ENCODE measurements at regions not wholly inside any gene's neighbourhood (a gene's known extent, or its start where the extent isn't known, plus 50 kb on each side); places are given as distances from the start of the nearest gene placed in this dataset.

- Histone ChIP-seq H3K4me3 (no peak overlapping the region), H3K36me3 (ENCODE audit: insufficient read depth, low read length) (no peaks in the 10 kb centered on the region), H3K9me3 (ENCODE audit: low read depth, low read length) (no peaks in the 10 kb centered on the region), H3K9ac (ENCODE audit: insufficient read length) (no peak overlapping the region), H3K27ac (no peak overlapping the region)
- DNase-seq (ENCODE audit: low read depth, low spot score) = no peak
- TF ChIP-seq FOXP2 (optimal IDR thresholded peaks at IDR 0.05; ENCODE audit: control extremely low read depth, extremely low read length, insufficient read depth) = no peak
- TF ChIP-seq EZH2 (IDR thresholded peaks at IDR 0.05) = no peak
- no peak for TF ChIP-seq POLR2AphosphoS5 (IDR thresholded peaks at IDR 0.05; ENCODE audit: borderline replicate concordance, low read depth, low read length)
Observed at GRCh38 chr16:6861815-6862477, 470.7 kb upstream of the RBFOX1 start.

GRCh38 chr16:6861135-6861814 is 471.4 kb upstream of the RBFOX1 start:
- Histone ChIP-seq H3K4me3 (no peak overlapping the region), H3K36me3 (ENCODE audit: insufficient read depth, low read length) (no peaks in the 10 kb centered on the region), H3K27ac (no peak overlapping the region), H3K9ac (ENCODE audit: insufficient read length) (no peak overlapping the region), H3K9me3 (ENCODE audit: low read depth, low read length) (no peaks in the 10 kb centered on the region)
- DNase-seq (ENCODE audit: low read depth, low spot score) = no peak
- no peak for TF ChIP-seq EZH2 (IDR thresholded peaks at IDR 0.05)
- TF ChIP-seq POLR2AphosphoS5 (IDR thresholded peaks at IDR 0.05; ENCODE audit: borderline replicate concordance, low read depth, low read length) = no peak
- TF ChIP-seq FOXP2 (optimal IDR thresholded peaks at IDR 0.05; ENCODE audit: control extremely low read depth, extremely low read length, insufficient read depth) = no peak

GRCh38 chr16:6857575-6857974 is 475.1 kb upstream of the RBFOX1 start:
- DNase-seq (ENCODE audit: low read depth, low spot score) = no peak
- Histone ChIP-seq H3K36me3 (ENCODE audit: insufficient read depth, low read length) (no peaks in the 10 kb centered on the region), H3K9ac (ENCODE audit: insufficient read length) (no peak overlapping the region), H3K4me3 (no peak overlapping the region), H3K27ac (no peak overlapping the region), H3K9me3 (ENCODE audit: low read depth, low read length) (no peaks in the 10 kb centered on the region)
- no peak for TF ChIP-seq FOXP2 (optimal IDR thresholded peaks at IDR 0.05; ENCODE audit: control extremely low read depth, extremely low read length, insufficient read depth)
- TF ChIP-seq POLR2AphosphoS5 (IDR thresholded peaks at IDR 0.05; ENCODE audit: borderline replicate concordance, low read depth, low read length) = no peak
- no peak for TF ChIP-seq EZH2 (IDR thresholded peaks at IDR 0.05)

GRCh38 chr16:6856578-6856977 is 476.1 kb upstream of the RBFOX1 start:
- TF ChIP-seq EZH2 (IDR thresholded peaks at IDR 0.05) (no peak), POLR2AphosphoS5 (IDR thresholded peaks at IDR 0.05; ENCODE audit: borderline replicate concordance, low read depth, low read length) (no peak), FOXP2 (optimal IDR thresholded peaks at IDR 0.05; ENCODE audit: control extremely low read depth, extremely low read length, insufficient read depth) (no peak)
- DNase-seq (ENCODE audit: low read depth, low spot score) = no peak

GRCh38 chr16:6853565-6853964 is 479.1 kb upstream of the RBFOX1 start:
- H3K36me3 ChIP-seq (ENCODE audit: insufficient read depth, low read length) = no peaks in the 10 kb centered on the region
- H3K9ac ChIP-seq (ENCODE audit: insufficient read length) = no peak overlapping the region
- no peaks in the 10 kb centered on the region for H3K9me3 ChIP-seq (ENCODE audit: low read depth, low read length)
- TF ChIP-seq FOXP2 (optimal IDR thresholded peaks at IDR 0.05; ENCODE audit: control extremely low read depth, extremely low read length, insufficient read depth) = no peak
- TF ChIP-seq EZH2 (IDR thresholded peaks at IDR 0.05) = no peak
- TF ChIP-seq POLR2AphosphoS5 (IDR thresholded peaks at IDR 0.05; ENCODE audit: borderline replicate concordance, low read depth, low read length) = no peak
- no peak for DNase-seq (ENCODE audit: low read depth, low spot score)
- no peak overlapping the region for H3K27ac ChIP-seq
- no peak overlapping the region for H3K4me3 ChIP-seq

More at GRCh38 chr16:6856578-6856977, 476.1 kb upstream of the RBFOX1 start:
- Histone ChIP-seq H3K9me3 (ENCODE audit: low read depth, low read length) (no peaks in the 10 kb centered on the region), H3K4me3 (no peak overlapping the region), H3K36me3 (ENCODE audit: insufficient read depth, low read length) (no peaks in the 10 kb centered on the region), H3K9ac (ENCODE audit: insufficient read length) (no peak overlapping the region), H3K27ac (no peak overlapping the region)

- no peaks in the 10 kb centered on the region for H3K9me3 ChIP-seq (ENCODE audit: low read depth, low read length)
- H3K4me3 ChIP-seq = no peak overlapping the region
- TF ChIP-seq POLR2AphosphoS5 (IDR thresholded peaks at IDR 0.05; ENCODE audit: borderline replicate concordance, low read depth, low read length) = no peak
- TF ChIP-seq FOXP2 (optimal IDR thresholded peaks at IDR 0.05; ENCODE audit: control extremely low read depth, extremely low read length, insufficient read depth) = no peak
- no peak for TF ChIP-seq EZH2 (IDR thresholded peaks at IDR 0.05)
- no peak for DNase-seq (ENCODE audit: low read depth, low spot score)
- H3K36me3 ChIP-seq (ENCODE audit: insufficient read depth, low read length) = no peaks in the 10 kb centered on the region
- H3K9ac ChIP-seq (ENCODE audit: insufficient read length) = no peak overlapping the region
- H3K27ac ChIP-seq = no peak overlapping the region
Observed at GRCh38 chr16:6852643-6853225, 479.9 kb upstream of the RBFOX1 start.

GRCh38 chr16:6846452-6846851 is 486.2 kb upstream of the RBFOX1 start:
- no peak for DNase-seq (ENCODE audit: low read depth, low spot score)
- H3K9me3 ChIP-seq (ENCODE audit: low read depth, low read length) = no peaks in the 10 kb centered on the region
- TF ChIP-seq FOXP2 (optimal IDR thresholded peaks at IDR 0.05; ENCODE audit: control extremely low read depth, extremely low read length, insufficient read depth) (no peak), EZH2 (IDR thresholded peaks at IDR 0.05) (no peak), POLR2AphosphoS5 (IDR thresholded peaks at IDR 0.05; ENCODE audit: borderline replicate concordance, low read depth, low read length) (no peak)

GRCh38 chr16:6841392-6841791 is 491.3 kb upstream of the RBFOX1 start:
- H3K36me3 ChIP-seq (ENCODE audit: insufficient read depth, low read length) = no peaks in the 10 kb centered on the region
- H3K27ac ChIP-seq = no peak overlapping the region
- H3K9ac ChIP-seq (ENCODE audit: insufficient read length) = no peak overlapping the region
- no peak for DNase-seq (ENCODE audit: low read depth, low spot score)
- no peak overlapping the region for H3K4me3 ChIP-seq
- TF ChIP-seq FOXP2 (optimal IDR thresholded peaks at IDR 0.05; ENCODE audit: control extremely low read depth, extremely low read length, insufficient read depth) (no peak), EZH2 (IDR thresholded peaks at IDR 0.05) (no peak), POLR2AphosphoS5 (IDR thresholded peaks at IDR 0.05; ENCODE audit: borderline replicate concordance, low read depth, low read length) (no peak)
- no peaks in the 10 kb centered on the region for H3K9me3 ChIP-seq (ENCODE audit: low read depth, low read length)

More at GRCh38 chr16:6846452-6846851, 486.2 kb upstream of the RBFOX1 start:
- Histone ChIP-seq H3K9ac (ENCODE audit: insufficient read length) (no peak overlapping the region), H3K27ac (no peak overlapping the region), H3K4me3 (no peak overlapping the region), H3K36me3 (ENCODE audit: insufficient read depth, low read length) (no peaks in the 10 kb centered on the region)

Measured in SK-N-MC (cell line).